HG03097 (cell line): ENCODE measurements at regions not wholly inside any gene's neighbourhood (a gene's known extent, or its start where the extent isn't known, plus 50 kb on each side); places are given as distances from the start of the nearest gene placed in this dataset.

Experiments used
- ATAC-seq: cut with Tn5 transposase; IDR thresholded peaks from one replicate; pipeline ENCODE4 v1.9.1; 2021; ENCODE audit not compliant: unreplicated experiment, low FRiP score

- ATAC-seq, result no peak
Measured at GRCh38 chr6:111984516-111985201, 69.2 kb upstream of the CCN6 start.

GRCh38 chr6:111985202-111985731 is 68.6 kb upstream of the CCN6 start:
- no peak for ATAC-seq

- ATAC-seq, result no peak
Measured at GRCh38 chr6:111986651-111987050, 67.3 kb upstream of the CCN6 start.

GRCh38 chr6:111987295-111987694 is 66.6 kb upstream of the CCN6 start:
- no peak for ATAC-seq

DNA sequence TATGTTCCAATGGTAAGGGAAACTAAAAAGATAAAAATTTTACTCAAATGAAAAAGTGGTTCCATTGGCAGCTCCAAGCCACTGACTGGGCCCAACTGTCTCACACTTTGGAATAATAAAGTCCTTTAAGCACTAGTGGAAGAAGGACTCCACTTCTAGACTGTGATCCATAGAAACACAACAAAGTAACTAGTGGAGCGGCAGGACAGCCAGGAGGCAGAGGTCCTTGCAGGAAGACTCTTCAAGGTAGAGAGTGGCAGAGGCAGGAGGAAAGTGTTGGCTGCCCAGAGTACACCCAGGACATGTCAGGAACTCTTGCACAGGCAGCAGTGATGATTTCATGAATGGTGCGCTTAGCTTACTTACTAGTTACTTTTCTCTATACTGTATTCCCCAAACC is 65.0 kb upstream of the CCN6 start:
- ATAC-seq, result no peak

DNA sequence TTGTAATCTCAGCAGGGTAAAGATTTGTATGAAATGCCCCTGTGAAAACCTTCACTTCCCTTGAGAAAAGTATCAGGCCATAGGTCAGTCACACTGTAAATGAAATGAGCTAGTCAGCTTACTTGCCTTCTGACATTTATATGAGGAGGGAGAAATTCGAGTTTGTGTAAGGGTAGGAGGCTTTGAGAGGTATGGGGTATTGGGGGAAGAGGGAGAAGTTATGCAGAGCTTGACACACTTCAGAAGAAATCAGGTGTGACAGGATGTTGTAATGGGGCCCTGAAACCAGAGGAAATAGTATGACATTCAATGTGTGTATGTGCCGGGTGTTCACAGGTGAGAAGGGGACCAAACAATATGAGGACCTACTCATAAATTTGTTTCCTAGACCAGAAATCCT is 64.2 kb upstream of the CCN6 start:
- no peak for ATAC-seq

DNA sequence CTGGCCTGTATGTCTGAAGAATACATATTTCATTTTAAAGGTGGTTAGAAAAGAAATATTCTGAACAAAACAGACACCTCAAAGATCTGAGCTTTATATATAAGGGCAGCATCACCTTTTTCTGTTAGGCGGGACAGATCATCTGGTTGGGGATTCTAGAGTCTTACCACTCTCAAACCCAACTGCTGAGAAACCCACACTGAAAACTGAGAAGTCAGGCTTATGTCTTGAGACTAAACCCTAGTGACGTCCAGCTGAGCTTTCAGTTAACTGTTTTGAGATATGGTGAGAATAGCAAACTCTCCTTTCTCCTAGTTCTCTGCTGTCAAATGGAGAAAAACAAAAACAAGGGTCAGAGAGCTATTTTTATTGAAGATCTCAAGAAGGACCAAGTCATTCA is 63.7 kb upstream of the CCN6 start:
- ATAC-seq, result no peak

- peak; percentile 44 for ATAC-seq
Measured at GRCh38 chr6:111992851-111993250, 61.1 kb upstream of the CCN6 start.

- no peak for ATAC-seq
Measured at GRCh38 chr6:111993342-111993741, 60.6 kb upstream of the CCN6 start.

GRCh38 chr6:111994791-111995190 is 59.1 kb upstream of the CCN6 start:
- ATAC-seq, result no peak

DNA sequence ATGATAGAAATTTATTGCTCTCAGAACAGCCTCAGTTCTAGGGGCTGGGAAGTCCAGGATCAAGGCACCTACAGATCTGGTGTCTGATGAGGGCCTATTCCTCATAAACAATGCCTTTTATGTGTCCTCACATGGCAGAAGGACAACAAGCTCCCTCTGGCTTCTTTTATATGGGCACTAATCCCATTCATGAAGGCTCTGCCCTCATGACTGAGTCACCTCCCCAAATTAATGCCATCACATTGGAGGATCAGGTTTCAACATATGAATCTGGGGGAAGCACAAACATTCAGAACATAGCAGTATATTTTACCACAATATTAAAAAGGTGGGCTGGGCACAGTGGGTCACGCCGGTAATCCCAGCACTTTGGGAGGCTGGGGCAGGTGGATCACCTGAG is 58.5 kb upstream of the CCN6 start:
- ATAC-seq, result no peak

DNA sequence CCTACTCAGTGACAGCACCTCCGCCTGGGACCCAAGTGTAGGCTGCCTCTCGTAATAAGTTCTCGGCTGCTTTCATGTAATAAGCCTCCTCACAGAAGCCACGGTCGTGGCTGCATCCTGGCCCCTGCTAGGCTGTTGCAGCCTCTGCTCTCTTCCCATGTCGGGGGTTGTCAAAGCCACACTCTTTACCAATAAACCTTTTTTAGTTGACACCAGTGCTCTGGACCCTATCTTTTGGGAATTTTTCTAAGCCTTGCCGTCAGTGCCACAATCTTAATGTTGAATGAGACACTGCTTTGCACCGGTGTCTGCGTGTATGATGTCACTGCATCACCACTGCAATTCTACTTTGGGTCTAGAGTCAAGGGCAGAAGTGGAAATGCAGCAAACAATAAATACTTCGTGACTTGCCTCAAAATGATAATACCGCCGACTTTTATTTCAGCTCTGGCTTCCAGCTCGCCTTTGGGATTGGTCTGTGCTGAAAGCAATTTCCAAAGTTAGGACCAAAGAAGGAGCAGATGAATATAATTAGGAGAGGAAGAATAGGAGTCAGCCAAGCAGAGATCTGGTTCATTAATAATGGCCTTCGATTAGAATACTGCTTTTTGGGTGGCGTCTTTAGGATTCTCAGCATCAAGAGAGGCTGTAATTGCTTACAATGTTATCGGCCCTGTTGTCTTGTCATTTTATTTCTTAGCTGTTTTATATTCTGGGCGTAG is 57.6 kb upstream of the CCN6 start:
- ATAC-seq, result no peak

GRCh38 chr6:111997078-111997852 is 56.6 kb upstream of the CCN6 start:
- peak; percentile 60 for ATAC-seq

DNA sequence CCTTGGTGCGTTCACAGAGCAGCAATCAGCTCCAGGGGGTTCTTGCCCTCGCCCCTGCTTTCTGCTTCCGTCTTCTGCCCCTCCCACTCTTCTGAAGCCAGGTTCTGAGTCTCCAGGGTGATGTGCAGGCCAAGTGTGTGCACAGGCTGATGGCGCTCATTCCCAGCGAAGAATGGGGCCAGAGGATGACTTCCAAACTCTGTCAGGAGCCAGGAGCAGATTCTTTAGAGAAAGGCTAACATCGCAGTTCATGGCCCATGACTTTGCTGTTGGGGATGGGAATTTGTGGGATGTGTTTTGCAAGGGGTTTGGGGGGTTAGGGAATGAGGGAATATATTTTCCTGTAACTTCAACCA is 56.1 kb upstream of the CCN6 start:
- no peak for ATAC-seq

DNA sequence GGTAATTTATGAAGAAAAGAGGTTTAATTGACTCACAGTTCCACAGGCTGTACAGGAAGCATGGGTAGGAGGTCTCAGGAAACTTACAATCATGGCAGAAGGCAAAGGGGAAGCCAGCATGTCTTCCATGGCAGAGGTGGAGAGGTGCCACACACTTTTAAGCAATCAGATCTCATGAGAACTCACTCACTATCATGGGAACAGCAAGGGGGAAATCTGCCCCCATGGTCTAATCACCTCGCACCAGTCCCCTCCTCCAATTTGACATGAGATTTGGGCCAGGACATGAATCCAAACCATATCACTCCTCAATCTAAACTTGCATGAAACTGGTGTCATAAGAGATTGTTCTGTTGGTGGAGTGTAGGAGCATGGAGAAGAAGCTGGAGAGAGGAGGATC is 51.6 kb upstream of the CCN6 start:
- no peak for ATAC-seq
